Brain microvascular endothelial cell (primary cell): ENCODE measurements at regions not wholly inside any gene's neighbourhood (a gene's known extent, or its start where the extent isn't known, plus 50 kb on each side); places are given as distances from the start of the nearest gene placed in this dataset.

Source experiments
- DNase-seq: peaks from one replicate; pipeline ENCODE4 v3.0.0-alpha.2; 2020
- H3K27ac ChIP-seq: fragments of 250-450 bp; sonication (Bioruptor Pico); 2 replicates; pipeline ENCODE4 v1.5.1; 2020; ENCODE audit warnings: mild to moderate bottlenecking, moderate library complexity
- H3K27me3 ChIP-seq: fragments of 250-450 bp; sonication (Bioruptor Pico); replicated peaks from 2 replicates; pipeline ENCODE4 v1.5.1; 2020; ENCODE audit warnings: mild to moderate bottlenecking
- H3K36me3 ChIP-seq: fragments of 250-450 bp; sonication (Bioruptor Pico); replicated peaks from 2 replicates; pipeline ENCODE4 v1.5.1; 2020; ENCODE audit warnings: mild to moderate bottlenecking
- H3K4me3 ChIP-seq: 2 replicates; pipeline ENCODE4 v1.5.1; 2011; ENCODE audit warnings: low read depth, mild to moderate bottlenecking, control low read depth, low read length, moderate library complexity
- in situ Hi-C: cut with HindIII; loops from 2 replicates; pipeline ENCODE4 v1.10.0; 2017; ENCODE audit warnings: low sequenced_read_pairs, low pct_ligation_motif_present
- TF ChIP-seq, protein P1 (sequence below): IDR thresholded peaks from 2 replicates; pipeline ENCODE4 v1.5.1; 2011; ENCODE audit warnings: low read depth, mild to moderate bottlenecking, moderate library complexity, low read length, control low read depth, inconsistent platforms; ENCODE audit errors: missing control alignments

GRCh38 chr2:195507447-195508138 lies 149.4 kb upstream of the SLC39A10 start:
- in situ Hi-C loops, result no loop called here
- Histone ChIP-seq H3K36me3 (no peaks in the 10 kb centered on the region), H3K4me3 (no peak overlapping the region), H3K27me3 (no peaks in the 10 kb centered on the region), H3K27ac (no peak overlapping the region)
- DNase-seq, result no peak
- TF ChIP-seq, protein P1, sequence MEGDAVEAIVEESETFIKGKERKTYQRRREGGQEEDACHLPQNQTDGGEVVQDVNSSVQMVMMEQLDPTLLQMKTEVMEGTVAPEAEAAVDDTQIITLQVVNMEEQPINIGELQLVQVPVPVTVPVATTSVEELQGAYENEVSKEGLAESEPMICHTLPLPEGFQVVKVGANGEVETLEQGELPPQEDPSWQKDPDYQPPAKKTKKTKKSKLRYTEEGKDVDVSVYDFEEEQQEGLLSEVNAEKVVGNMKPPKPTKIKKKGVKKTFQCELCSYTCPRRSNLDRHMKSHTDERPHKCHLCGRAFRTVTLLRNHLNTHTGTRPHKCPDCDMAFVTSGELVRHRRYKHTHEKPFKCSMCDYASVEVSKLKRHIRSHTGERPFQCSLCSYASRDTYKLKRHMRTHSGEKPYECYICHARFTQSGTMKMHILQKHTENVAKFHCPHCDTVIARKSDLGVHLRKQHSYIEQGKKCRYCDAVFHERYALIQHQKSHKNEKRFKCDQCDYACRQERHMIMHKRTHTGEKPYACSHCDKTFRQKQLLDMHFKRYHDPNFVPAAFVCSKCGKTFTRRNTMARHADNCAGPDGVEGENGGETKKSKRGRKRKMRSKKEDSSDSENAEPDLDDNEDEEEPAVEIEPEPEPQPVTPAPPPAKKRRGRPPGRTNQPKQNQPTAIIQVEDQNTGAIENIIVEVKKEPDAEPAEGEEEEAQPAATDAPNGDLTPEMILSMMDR, result no peak

- TF ChIP-seq, protein P1, result no peak
- DNase-seq, result no peak
- H3K27ac ChIP-seq, result no peak overlapping the region
- H3K27me3 ChIP-seq, result no peaks in the 10 kb centered on the region
- in situ Hi-C loops, result no loop called here
- H3K36me3 ChIP-seq, result no peaks in the 10 kb centered on the region
- no peak overlapping the region for H3K4me3 ChIP-seq
These were observed 151.3 kb upstream of the SLC39A10 start for GRCh38 chr2:195505701-195506100.

DNA sequence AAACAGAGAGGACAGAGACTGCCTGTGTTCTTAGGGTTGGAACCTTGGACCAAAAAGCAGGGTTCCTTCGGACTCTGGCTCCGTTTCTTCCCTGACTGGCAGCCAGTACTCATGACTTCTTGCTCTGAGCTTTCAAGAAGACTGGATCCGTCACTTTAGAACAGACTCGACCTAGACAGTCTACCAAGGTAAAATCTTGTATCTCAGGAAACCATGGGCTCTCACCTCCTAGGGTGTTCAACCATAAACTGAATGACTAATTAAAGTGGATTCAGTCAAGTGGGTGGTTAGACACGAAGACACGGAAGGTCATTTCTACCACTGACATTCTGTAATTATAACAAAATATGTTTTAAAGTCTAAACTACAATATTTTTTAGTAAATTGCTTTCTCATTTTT lies 153.8 kb upstream of the SLC39A10 start:
- Histone ChIP-seq H3K27ac (no peak overlapping the region), H3K36me3 (no peaks in the 10 kb centered on the region), H3K27me3 (no peaks in the 10 kb centered on the region), H3K4me3 (no peak overlapping the region)
- no peak for DNase-seq
- in situ Hi-C loops, result no loop called here
- TF ChIP-seq, protein P1, result no peak

DNA sequence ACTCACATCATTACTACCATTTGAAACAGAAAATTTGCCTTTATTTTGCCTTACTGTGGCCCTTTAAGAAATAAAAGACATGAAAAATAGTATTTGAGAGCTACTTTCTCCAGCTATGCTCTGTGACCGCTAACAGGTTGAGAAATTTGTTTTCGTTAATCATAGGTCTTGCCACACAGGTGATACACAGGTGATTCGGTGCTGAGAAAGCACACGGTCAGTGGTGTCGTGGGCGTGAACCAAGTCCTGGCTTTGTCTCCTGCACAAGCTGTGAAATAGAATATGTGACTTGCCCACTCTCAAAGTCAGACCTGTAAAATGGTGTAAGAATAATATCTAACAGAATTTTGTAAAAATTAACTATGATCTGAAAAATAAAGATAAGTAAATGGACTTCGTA lies 155.3 kb upstream of the SLC39A10 start:
- H3K36me3 ChIP-seq, result no peaks in the 10 kb centered on the region
- no peak overlapping the region for H3K4me3 ChIP-seq
- DNase-seq, result no peak
- H3K27me3 ChIP-seq, result no peaks in the 10 kb centered on the region
- TF ChIP-seq, protein P1, result no peak
- H3K27ac ChIP-seq, result no peak overlapping the region
- in situ Hi-C loops, result no loop called here

DNA sequence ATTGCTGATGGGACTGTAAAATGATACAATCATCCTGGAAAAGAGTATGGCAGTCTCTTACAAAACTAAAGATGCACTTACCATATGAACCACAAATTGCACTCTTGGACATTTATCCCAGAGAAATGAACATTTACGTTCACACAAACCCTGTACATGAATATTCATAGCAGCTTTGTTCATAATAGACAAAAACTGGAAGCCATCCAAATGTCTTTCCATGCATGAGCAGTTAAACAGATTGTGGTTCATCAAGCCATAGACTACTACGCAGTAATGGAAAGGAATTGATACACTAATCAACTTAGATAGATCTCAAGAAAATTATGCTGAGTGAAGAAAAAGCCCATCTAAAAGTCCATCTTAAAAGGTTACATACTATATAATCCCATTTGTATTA lies 156.1 kb upstream of the SLC39A10 start:
- no peaks in the 10 kb centered on the region for H3K27me3 ChIP-seq
- DNase-seq, result no peak
- in situ Hi-C loops, result no loop called here
- H3K27ac ChIP-seq, result no peak overlapping the region
- no peak overlapping the region for H3K4me3 ChIP-seq
- TF ChIP-seq, protein P1, result no peak
- no peaks in the 10 kb centered on the region for H3K36me3 ChIP-seq
